HEK293T (cell line): ENCODE measurements at regions not wholly inside any gene's neighbourhood (a gene's known extent, or its start where the extent isn't known, plus 50 kb on each side); places are given as distances from the start of the nearest gene placed in this dataset.

Experiments used
- ARNT ChIP-seq: fragments of 450-650 bp; IDR thresholded peaks from 2 replicates; pipeline ENCODE4 v1.6.1; 2017; ENCODE audit warnings: mild to moderate bottlenecking
- ELF4 ChIP-seq: fragments of 450-650 bp; IDR thresholded peaks from 2 replicates; pipeline ENCODE4 v1.6.1; 2017; ENCODE audit warnings: antibody characterized with exemption
- TARDBP ChIP-seq: fragments of 450-650 bp; IDR thresholded peaks from 2 replicates; pipeline ENCODE4 v1.6.1; 2016
- ZNF384 ChIP-seq: fragments of 450-650 bp; IDR thresholded peaks from 2 replicates; pipeline ENCODE4 v1.6.1; 2016

DNA sequence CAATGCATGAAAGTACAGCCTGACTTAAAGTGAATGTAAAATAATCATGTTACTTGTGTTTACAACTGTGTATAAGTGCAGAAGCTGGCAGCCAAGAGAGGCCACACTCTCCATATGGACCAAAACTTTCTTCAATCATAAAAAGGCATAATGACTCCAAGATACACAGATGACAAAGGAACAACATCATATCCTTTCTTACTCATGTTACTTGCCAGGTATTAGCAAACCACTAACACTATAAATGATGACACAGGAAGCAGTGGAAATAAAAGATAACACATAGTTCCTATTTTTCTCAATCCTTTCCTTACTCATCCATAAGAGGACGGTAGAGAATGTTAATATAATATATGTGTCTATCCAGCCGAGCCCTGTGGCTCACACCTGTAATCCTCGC is 400.0 kb upstream of the CDH2 start:
- TF ChIP-seq ARNT (no peak), TARDBP (no peak), ELF4 (no peak), ZNF384 (no peak)
